Activated CD4-positive, alpha-beta T cell treated with anti-CD3 and anti-CD28 coated beads for 36 hours (primary cell): ENCODE measurements at regions not wholly inside any gene's neighbourhood (a gene's known extent, or its start where the extent isn't known, plus 50 kb on each side); places are given as distances from the start of the nearest gene placed in this dataset.

Experiments
- ATAC-seq: fragments of 200-7000 bp; cut with Tn5 transposase; one replicate; pipeline ENCODE4 v1.10.0; 2021; ENCODE audit warnings: mild to moderate bottlenecking, moderate library complexity
- CTCF ChIA-PET: fragments of 350-600 bp; sonication (Branson Sonifier 250); formaldehyde crosslinking; loops from one replicate; lab custom pipeline; 2021; ENCODE audit warnings: antibody characterized with exemption; lab: Charles Lee
- POLR2A ChIA-PET: fragments of 350-600 bp; sonication (Branson Sonifier 250); formaldehyde crosslinking; loops from one replicate; lab custom pipeline; 2021; ENCODE audit warnings: antibody characterized with exemption, inconsistent platforms; lab: Charles Lee
- DNase-seq: peaks from one replicate; pipeline ENCODE4 v3.0.0-alpha.2; 2020
- H3K27ac Mint-ChIP-seq: one replicate; pipeline ENCODE4 v1.8.0; 2021; ENCODE audit warnings: mixed read lengths
- H3K27me3 Mint-ChIP-seq: one replicate; pipeline ENCODE4 v1.8.0; 2021; ENCODE audit warnings: mixed read lengths
- H3K36me3 Mint-ChIP-seq: one replicate; pipeline ENCODE4 v1.8.0; 2021; ENCODE audit warnings: low read depth, mixed read lengths
- H3K4me1 Mint-ChIP-seq: one replicate; pipeline ENCODE4 v1.8.0; 2021; ENCODE audit warnings: mixed read lengths
- H3K4me3 Mint-ChIP-seq: one replicate; pipeline ENCODE4 v1.8.0; 2021; ENCODE audit warnings: mild to moderate bottlenecking, moderate library complexity, mixed read lengths
- H3K9me3 Mint-ChIP-seq: one replicate; pipeline ENCODE4 v1.8.0; 2021; ENCODE audit warnings: low read depth, mixed read lengths
- intact Hi-C, 2 experiments: fragments of 100-400 bp; cut with DNase I in 1 of 2; cut with micrococcal nuclease in 1 of 2; formaldehyde crosslinking; loops; one replicate each; pipeline versions ENCODE4 v1.14.2 to v1.15.1; 2022 to 2024; cut with DNase I, micrococcal nuclease

- H3K4me1 Mint-ChIP-seq: peaks cover 47% of the 10 kb centered on the region
- H3K9me3 Mint-ChIP-seq: no peaks in the 10 kb centered on the region
- CTCF ChIA-PET: interaction anchor here (1.0 to 2.1 kb wide), 4 partner anchors 24 to 132 kb away, joined by 3 to 16 read pairs (median 3); no protein-coding TSS in a partner anchor
- no peaks in the 10 kb centered on the region for H3K36me3 Mint-ChIP-seq
- DNase-seq (peak; percentile 70), ATAC-seq (peak; percentile 85)
- H3K27me3 Mint-ChIP-seq: peaks cover 4% of the 10 kb centered on the region
- H3K27ac Mint-ChIP-seq: peak overlapping the region; percentile 73
- peak overlapping the region; percentile 50 for H3K4me3 Mint-ChIP-seq
- POLR2A ChIA-PET: no interaction called here
- intact Hi-C loops: loop anchor here (1.0 kb wide), 7 partner anchors 20 to 249 kb away; partner anchors contain the start of gene IRF2 (in 1 of the 2)
Observed at GRCh38 chr4:184288451-184289178, 70.9 kb upstream of the ENPP6 start.

GRCh38 chr4:184287697-184288255, 70.1 kb upstream of the ENPP6 start:
- Mint-ChIP-seq H3K4me1 (peaks cover 56% of the 10 kb centered on the region), H3K9me3 (no peaks in the 10 kb centered on the region), H3K27me3 (peaks cover 4% of the 10 kb centered on the region), H3K27ac (peak overlapping the region; percentile 40), H3K4me3 (no peak overlapping the region), H3K36me3 (no peaks in the 10 kb centered on the region)
- ATAC-seq: no peak
- ChIA-PET CTCF (interaction anchor here (1.0 to 2.1 kb wide), 7 partner anchors 20 to 133 kb away, joined by 3 to 16 read pairs (median 3); no protein-coding TSS in a partner anchor), POLR2A (no interaction called here)
- DNase-seq: no peak
- intact Hi-C loops: loop anchor here (1.0 kb wide), 7 partner anchors 19 to 250 kb away; partner anchors contain the start of gene IRF2 (in 1 of the 2)

GRCh38 chr4:184286358-184286757, 68.7 kb upstream of the ENPP6 start:
- no peak overlapping the region for H3K4me3 Mint-ChIP-seq
- no peak for DNase-seq
- no peaks in the 10 kb centered on the region for H3K9me3 Mint-ChIP-seq
- H3K4me1 Mint-ChIP-seq: peaks cover 70% of the 10 kb centered on the region
- ChIA-PET POLR2A (no interaction called here), CTCF (no interaction called here)
- peaks cover 4% of the 10 kb centered on the region for H3K27me3 Mint-ChIP-seq
- intact Hi-C loops: no loop called here
- H3K36me3 Mint-ChIP-seq: no peaks in the 10 kb centered on the region
- H3K27ac Mint-ChIP-seq: no peak overlapping the region
- no peak for ATAC-seq

- Mint-ChIP-seq H3K9me3 (no peaks in the 10 kb centered on the region), H3K4me1 (peaks cover 74% of the 10 kb centered on the region), H3K36me3 (no peaks in the 10 kb centered on the region), H3K27ac (no peak overlapping the region), H3K27me3 (peaks cover 4% of the 10 kb centered on the region), H3K4me3 (no peak overlapping the region)
- no peak for ATAC-seq
- intact Hi-C loops: loop anchor here (5.0 kb wide), 3 partner anchors 363 to 683 kb away; partner anchors contain the start of genes CASP3 (in 1 of the 2), CENPU (in 1 of the 2) and PRIMPOL (in 1 of the 2)
- ChIA-PET POLR2A (no interaction called here), CTCF (interaction anchor here (0.6 to 1.5 kb wide), 5 partner anchors 16 to 540 kb away, joined by 3 to 7 read pairs (median 4); no protein-coding TSS in a partner anchor)
- DNase-seq: no peak
Observed at GRCh38 chr4:184284742-184285141, 67.1 kb upstream of the ENPP6 start.

- peaks cover 4% of the 10 kb centered on the region for H3K27me3 Mint-ChIP-seq
- no peak overlapping the region for H3K27ac Mint-ChIP-seq
- ChIA-PET POLR2A (no interaction called here), CTCF (interaction anchor here (0.6 to 1.5 kb wide), 5 partner anchors 16 to 479 kb away, joined by 3 to 7 read pairs (median 3); no protein-coding TSS in a partner anchor)
- no peak for ATAC-seq
- peaks cover 73% of the 10 kb centered on the region for H3K4me1 Mint-ChIP-seq
- no peak for DNase-seq
- H3K36me3 Mint-ChIP-seq: no peaks in the 10 kb centered on the region
- no peaks in the 10 kb centered on the region for H3K9me3 Mint-ChIP-seq
- no peak overlapping the region for H3K4me3 Mint-ChIP-seq
- intact Hi-C loops: loop anchor here (5.0 kb wide), 3 partner anchors 363 to 683 kb away; partner anchors contain the start of genes CASP3 (in 1 of the 2), CENPU (in 1 of the 2) and PRIMPOL (in 1 of the 2)
Observed at GRCh38 chr4:184284336-184284690, 66.6 kb upstream of the ENPP6 start.

- no peak overlapping the region for H3K27ac Mint-ChIP-seq
- no peaks in the 10 kb centered on the region for H3K9me3 Mint-ChIP-seq
- ChIA-PET CTCF (interaction anchor here (0.6 to 5.7 kb wide), 14 partner anchors 10 to 479 kb away, joined by 3 to 39 read pairs (median 3); no protein-coding TSS in a partner anchor), POLR2A (interaction anchor here (0.7 to 1.2 kb wide), 5 partner anchors 10 to 137 kb away, joined by 4 to 10 read pairs (median 5); no protein-coding TSS in a partner anchor)
- no peak overlapping the region for H3K4me3 Mint-ChIP-seq
- ATAC-seq: no peak
- intact Hi-C loops: loop anchor here (1.0 to 5.0 kb wide), 13 partner anchors 15 to 684 kb away; partner anchors contain the start of genes CASP3 (in 2 of the 2), IRF2 (in 2 of the 2), PRIMPOL (in 2 of the 2) and CENPU (in 1 of the 2)
- H3K27me3 Mint-ChIP-seq: peaks cover 4% of the 10 kb centered on the region
- H3K4me1 Mint-ChIP-seq: peaks cover 68% of the 10 kb centered on the region
- no peak for DNase-seq
- H3K36me3 Mint-ChIP-seq: no peaks in the 10 kb centered on the region
Observed at GRCh38 chr4:184283659-184284335, 66.1 kb upstream of the ENPP6 start.

- CTCF ChIA-PET: interaction anchor here (0.7 to 5.7 kb wide), 14 partner anchors 9 to 272 kb away, joined by 3 to 39 read pairs (median 4); no protein-coding TSS in a partner anchor
- POLR2A ChIA-PET: interaction anchor here (0.5 to 1.2 kb wide), 7 partner anchors 9 to 138 kb away, joined by 3 to 10 read pairs (median 4); no protein-coding TSS in a partner anchor
- peaks cover 67% of the 10 kb centered on the region for H3K4me1 Mint-ChIP-seq
- H3K27ac Mint-ChIP-seq: peak overlapping the region; percentile 93
- DNase-seq (peak; percentile 73), ATAC-seq (peak; percentile 53)
- no peaks in the 10 kb centered on the region for H3K9me3 Mint-ChIP-seq
- H3K27me3 Mint-ChIP-seq: peaks cover 4% of the 10 kb centered on the region
- intact Hi-C loops: loop anchor here (1.0 to 5.0 kb wide), 15 partner anchors 15 to 684 kb away; partner anchors contain the start of genes CASP3 (in 2 of the 2), IRF2 (in 2 of the 2), PRIMPOL (in 2 of the 2) and CENPU (in 1 of the 2)
- no peak overlapping the region for H3K4me3 Mint-ChIP-seq
- H3K36me3 Mint-ChIP-seq: no peaks in the 10 kb centered on the region
Observed at GRCh38 chr4:184282895-184283654, 65.4 kb upstream of the ENPP6 start.

- intact Hi-C loops: loop anchor here (1.0 to 5.0 kb wide), 10 partner anchors 45 to 685 kb away; partner anchors contain the start of genes CASP3 (in 2 of the 2), PRIMPOL (in 2 of the 2), CENPU (in 1 of the 2) and IRF2 (in 1 of the 2)
- Mint-ChIP-seq H3K4me1 (peaks cover 65% of the 10 kb centered on the region), H3K27me3 (peaks cover 4% of the 10 kb centered on the region), H3K9me3 (no peaks in the 10 kb centered on the region), H3K27ac (peak overlapping the region; percentile 93), H3K4me3 (peak overlapping the region; percentile 56), H3K36me3 (no peaks in the 10 kb centered on the region)
- CTCF ChIA-PET: interaction anchor here (0.8 to 5.7 kb wide), 9 partner anchors 11 to 232 kb away, joined by 3 to 39 read pairs (median 4); no protein-coding TSS in a partner anchor
- peak; percentile 82 for DNase-seq
- POLR2A ChIA-PET: interaction anchor here (1.2 to 1.9 kb wide), 6 partner anchors 14 to 231 kb away, joined by 3 to 10 read pairs (median 5); partner anchors contain the start of gene IRF2
- peak; percentile 74 for ATAC-seq
Observed at GRCh38 chr4:184282251-184282713, 64.6 kb upstream of the ENPP6 start.

GRCh38 chr4:184281231-184282139, 63.8 kb upstream of the ENPP6 start:
- H3K36me3 Mint-ChIP-seq: peaks cover 4% of the 10 kb centered on the region
- ChIA-PET CTCF (interaction anchor here (0.6 to 5.7 kb wide), 9 partner anchors 8 to 35 kb away, joined by 3 to 39 read pairs (median 4); no protein-coding TSS in a partner anchor), POLR2A (interaction anchor here (0.6 to 1.9 kb wide), 10 partner anchors 13 to 453 kb away, joined by 3 to 15 read pairs (median 4); partner anchors contain the start of genes CASP3, CENPU, IRF2 and PRIMPOL)
- H3K4me3 Mint-ChIP-seq: peak overlapping the region; percentile 56
- peak; percentile 50 for DNase-seq
- peaks cover 4% of the 10 kb centered on the region for H3K9me3 Mint-ChIP-seq
- H3K27me3 Mint-ChIP-seq: peaks cover 4% of the 10 kb centered on the region
- peaks cover 66% of the 10 kb centered on the region for H3K4me1 Mint-ChIP-seq
- peak overlapping the region; percentile 93 for H3K27ac Mint-ChIP-seq
- ATAC-seq: peak; percentile 47
- intact Hi-C loops: loop anchor here (1.0 to 5.0 kb wide), 11 partner anchors 13 to 686 kb away; partner anchors contain the start of genes CASP3 (in 2 of the 2), PRIMPOL (in 2 of the 2), CENPU (in 1 of the 2) and IRF2 (in 1 of the 2)
